ENCODE measurements at regions not wholly inside any gene's neighbourhood (a gene's known extent, or its start where the extent isn't known, plus 50 kb on each side); places are given as distances from the start of the nearest gene placed in this dataset.

- DNase-seq, result no peak
Measured at GRCh38 chr22:48748860-48749554, 1078.7 kb downstream of the BRD1 start.

DNA sequence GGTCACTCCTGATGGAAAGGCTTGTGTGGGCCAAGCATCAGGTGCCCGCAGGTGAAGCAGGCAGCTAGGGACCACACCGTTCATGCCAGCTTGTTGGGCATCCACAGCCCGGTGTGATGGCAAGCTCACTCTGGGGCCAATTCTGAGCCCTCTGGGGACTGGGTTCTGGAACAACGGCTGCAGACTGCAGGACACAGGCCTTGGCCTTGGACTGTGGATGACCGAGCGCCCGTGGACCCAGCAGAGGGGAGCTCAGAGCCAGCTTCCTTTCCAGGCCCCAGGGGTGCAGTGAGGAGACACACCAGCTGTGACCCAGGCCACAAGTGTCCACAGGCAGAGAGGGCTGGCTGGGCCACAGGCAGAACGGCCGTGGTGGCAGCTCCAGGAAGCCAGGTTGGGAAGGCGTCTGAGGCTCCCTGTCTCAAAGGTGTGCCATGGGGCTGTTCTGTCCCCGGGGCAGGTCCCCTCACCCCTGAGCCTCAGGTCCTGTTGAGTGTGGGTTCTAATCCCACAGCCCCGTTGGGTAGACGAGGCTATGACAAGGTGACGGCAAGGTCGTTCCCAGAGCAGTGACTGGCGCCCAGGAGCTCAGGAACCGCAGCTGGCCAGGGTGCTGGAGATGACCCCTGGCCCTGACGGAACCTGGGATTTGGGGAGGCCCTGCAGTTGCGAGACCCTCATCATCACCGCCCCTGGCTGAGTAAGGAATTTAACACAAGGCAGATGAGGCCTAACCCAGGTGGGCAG, 1079.4 kb downstream of the BRD1 start:
- DNase-seq, result no peak

GRCh38 chr22:48746789-48747425, 1080.8 kb downstream of the BRD1 start:
- DNase-seq, result no peak

- no peak for DNase-seq
Measured at GRCh38 chr22:48745842-48746788, 1081.6 kb downstream of the BRD1 start.

DNA sequence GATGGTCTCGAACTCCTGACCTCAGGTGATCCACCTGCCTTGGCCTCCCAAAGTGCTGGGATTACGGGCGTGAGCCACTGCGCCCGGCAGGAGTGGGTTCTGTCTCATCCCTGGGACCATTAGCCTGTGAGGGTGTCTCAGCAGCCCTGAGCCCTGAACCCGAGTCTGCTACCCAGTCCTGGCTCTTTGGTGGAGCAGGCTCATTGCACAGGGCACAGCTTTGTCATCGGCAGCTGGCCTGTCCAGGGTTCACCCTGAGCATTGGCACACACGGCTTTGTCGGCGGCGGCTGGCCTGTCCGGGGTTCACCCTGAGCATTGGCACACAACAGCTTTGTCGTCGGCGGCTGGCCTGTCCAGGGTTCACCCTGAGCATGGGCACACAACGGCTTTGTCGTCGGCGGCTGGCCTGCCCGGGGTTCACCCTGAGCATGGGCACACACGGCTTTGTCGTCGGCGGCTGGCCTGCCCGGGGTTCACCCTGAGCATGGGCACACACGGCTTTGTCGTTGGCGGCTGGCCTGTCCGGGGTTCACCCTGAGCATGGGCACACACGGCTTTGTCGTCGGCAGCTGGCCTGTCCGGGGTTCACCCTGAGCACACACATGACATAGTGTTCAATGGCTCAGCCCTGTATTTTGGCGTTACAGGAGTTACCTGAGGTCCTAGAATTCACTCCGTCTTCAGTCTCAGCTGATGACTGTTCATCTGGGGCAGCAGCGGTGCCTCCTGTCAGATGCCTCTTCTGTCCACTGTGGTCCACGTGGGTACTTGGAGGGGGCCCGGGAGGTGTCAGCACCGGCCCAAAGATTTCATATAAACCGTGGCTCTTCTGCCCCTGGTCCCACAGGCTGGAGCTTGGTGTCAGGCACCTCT, 1082.5 kb downstream of the BRD1 start:
- DNase-seq, result no peak

- DNase-seq, result no peak
Measured at GRCh38 chr22:48744283-48744641, 1083.4 kb downstream of the BRD1 start.

GRCh38 chr22:48743601-48744282, 1083.9 kb downstream of the BRD1 start:
- no peak for DNase-seq

DNA sequence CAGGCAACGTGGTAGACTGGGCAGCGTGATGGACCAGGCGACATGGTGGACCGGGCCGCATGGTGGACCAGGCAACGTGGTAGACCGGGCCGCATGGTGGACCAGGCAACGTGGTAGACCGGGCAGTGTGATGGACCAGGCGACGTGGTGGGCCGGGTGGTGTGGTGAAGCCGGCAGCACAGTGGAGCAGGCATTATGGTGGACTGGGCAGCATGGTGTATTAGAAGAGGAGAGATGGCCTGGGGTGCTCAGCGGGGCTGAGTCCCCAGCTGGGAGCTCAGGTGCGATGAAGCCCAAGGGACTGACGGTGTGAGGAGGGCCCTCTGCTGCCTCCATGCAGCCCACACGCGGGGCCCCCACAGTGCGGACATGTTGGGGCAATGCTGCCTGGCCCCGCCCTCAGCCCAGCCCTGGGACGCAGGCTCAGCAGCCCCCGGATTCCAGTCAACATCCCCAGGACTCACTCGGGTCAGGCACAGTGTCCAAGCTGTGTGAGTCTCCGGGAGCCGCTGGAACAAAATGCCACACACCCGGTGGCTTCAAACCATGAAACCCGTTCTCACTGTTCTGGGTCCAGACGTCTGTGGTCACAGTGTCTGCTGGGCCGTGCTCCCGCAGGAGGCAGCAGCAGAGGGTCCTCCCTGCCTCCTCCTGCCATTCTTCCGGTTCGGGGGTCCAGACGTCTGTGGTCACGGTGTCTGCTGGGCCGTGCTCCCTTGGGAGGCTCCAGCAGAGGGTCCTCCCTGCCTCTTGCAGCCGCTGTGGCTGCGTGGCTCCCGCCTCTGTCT, 1084.9 kb downstream of the BRD1 start:
- no peak for DNase-seq

- DNase-seq, result no peak
Measured at GRCh38 chr22:48742191-48742555, 1085.5 kb downstream of the BRD1 start.

GRCh38 chr22:48741540-48741939, 1086.1 kb downstream of the BRD1 start:
- no peak for DNase-seq

DNA sequence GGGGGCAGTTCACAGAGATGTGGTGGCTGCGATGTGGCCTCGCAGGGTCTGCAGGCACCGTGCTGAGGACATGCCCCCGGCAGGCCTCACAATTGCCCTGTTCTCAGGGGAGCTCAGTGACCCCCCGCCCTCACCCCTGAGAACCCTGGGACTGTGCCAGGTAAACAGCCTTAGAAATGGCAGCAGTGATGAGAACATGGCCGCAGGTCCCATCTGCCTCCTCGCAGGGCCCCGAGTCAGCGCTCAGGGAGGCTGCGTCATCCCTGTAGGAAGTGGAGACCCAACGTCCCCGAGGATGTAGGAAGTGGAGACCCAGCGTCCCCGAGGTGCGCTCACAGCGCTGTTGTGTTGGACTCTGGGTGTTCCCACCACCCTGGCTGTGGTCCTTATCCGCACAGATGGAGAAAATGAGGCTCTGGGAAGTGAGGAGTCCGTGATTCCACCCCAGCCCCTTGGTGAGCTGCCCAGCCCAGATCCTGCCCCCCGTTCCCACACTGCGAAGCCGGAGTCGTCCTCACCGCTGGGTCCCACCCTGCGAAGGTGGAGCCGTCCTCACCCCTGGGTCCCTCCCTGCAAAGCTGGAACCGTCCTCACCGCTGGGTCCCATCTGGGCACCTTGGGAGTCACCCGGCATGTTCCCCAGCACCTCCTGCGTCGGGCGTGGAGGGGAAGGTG, 1086.8 kb downstream of the BRD1 start:
- DNase-seq, result no peak

GRCh38 chr22:48740086-48740730, 1087.5 kb downstream of the BRD1 start:
- no peak for DNase-seq

DNA sequence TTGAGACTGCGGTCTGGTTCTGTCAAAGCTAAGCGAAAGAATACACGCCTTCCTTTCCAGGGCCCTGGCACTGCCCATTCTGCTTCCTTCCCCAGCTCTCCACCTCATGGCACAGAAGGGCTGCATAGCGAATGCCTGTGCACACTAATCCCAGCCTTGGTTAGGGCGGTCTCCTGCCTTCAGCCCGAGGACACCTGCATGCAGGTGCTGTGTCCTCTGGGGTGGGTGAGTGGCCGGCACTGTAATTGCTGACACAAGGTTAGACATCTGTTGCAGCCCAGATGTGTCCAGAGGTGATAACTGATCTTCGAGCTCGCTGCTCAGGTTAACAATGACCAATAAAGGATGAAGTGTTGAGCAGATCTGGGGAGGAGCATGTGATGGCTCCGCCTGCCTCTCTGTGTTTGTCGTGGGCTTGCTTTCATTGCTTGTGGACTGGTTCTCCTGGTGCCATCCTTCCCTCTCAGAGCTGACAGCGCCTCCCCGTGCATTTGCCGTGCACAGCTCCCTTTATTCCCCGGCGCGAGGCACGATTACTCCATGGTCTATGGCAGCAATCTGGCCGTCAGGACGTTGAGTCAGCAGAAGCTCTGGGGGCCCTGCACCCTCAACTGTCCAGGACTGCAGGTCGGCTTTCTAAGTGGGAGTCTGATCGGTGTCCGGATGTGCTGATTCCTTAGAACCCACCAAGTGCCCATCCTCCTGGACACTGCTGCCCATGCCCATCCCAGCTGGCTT, 1088.2 kb downstream of the BRD1 start:
- no peak for DNase-seq

DNA sequence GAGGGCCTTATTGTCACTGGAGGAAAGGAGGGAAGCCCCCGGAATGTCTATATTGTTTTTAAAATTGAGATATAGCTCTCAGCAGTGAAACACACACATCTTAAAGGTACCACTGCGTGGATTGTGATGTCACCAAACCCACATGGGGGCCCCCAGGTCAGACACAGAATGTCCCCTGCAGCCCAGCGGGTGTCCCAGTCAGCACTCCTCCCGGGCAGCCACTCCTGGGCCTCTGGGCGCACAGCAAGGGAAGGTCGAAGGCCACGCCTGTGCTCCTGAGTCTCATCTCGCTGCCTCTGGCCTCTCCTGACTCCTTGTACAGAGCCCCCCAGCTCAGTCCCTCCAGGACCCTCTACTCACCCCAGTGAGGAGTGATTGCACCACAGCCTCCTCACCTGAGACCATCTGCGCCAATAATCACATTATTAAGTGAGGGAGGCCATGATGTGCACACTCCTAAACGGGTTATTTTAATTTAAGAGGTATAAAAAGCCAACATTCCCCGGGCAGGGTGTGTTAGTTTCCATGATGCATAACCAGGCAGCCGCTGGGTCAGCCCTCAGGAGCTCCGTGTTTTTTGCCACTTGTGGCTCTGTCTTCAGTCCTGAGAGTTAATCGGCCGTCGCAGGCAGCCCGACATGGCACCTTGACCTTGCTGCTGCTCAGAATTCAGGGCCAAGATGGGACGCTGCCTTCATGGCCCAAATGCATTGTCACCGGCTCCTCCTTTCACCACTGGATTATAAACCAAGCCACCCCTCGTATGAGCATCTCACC, 1089.3 kb downstream of the BRD1 start:
- no peak for DNase-seq

- DNase-seq, result no peak
Measured at GRCh38 chr22:48737461-48738203, 1090.0 kb downstream of the BRD1 start.

- no peak for DNase-seq
Measured at GRCh38 chr22:48736593-48737460, 1090.8 kb downstream of the BRD1 start.
